HEK293T (cell line): ENCODE measurements at regions not wholly inside any gene's neighbourhood (a gene's known extent, or its start where the extent isn't known, plus 50 kb on each side); places are given as distances from the start of the nearest gene placed in this dataset.

Experiments used
- FOXA1 ChIP-seq: fragments of 450-650 bp; IDR thresholded peaks from 2 replicates; pipeline ENCODE4 v1.6.1; 2016; ENCODE audit warnings: mild to moderate bottlenecking
- TARDBP ChIP-seq: fragments of 450-650 bp; IDR thresholded peaks from 2 replicates; pipeline ENCODE4 v1.6.1; 2016
- ZNF384 ChIP-seq: fragments of 450-650 bp; IDR thresholded peaks from 2 replicates; pipeline ENCODE4 v1.6.1; 2016
- TF ChIP-seq, protein P1 (sequence below): fragments of 450-650 bp; IDR thresholded peaks from 2 replicates; pipeline ENCODE4 v1.6.1; 2016

DNA sequence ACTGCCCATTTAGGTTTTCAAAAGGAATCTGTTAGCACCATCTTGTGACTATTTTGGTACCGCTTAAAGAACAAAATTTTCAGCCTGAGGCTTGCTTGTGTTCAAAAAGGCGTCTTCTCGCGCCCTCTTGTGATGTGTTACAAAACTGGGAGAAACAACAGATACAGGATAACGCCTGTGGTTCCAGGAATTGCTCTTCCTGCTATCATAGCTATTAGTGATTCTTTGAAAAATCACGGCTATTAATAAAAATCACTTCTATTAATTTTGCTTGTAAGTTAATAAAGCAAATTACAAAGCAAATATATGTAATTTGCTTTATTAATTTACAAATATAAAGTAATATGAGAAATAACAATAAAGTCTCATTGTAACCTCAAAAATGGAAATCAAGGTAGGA is 82.2 kb upstream of the ABCD3 start:
- TF ChIP-seq TARDBP (no peak), ZNF384 (no peak), FOXA1 (no peak)
- TF ChIP-seq, protein P1, sequence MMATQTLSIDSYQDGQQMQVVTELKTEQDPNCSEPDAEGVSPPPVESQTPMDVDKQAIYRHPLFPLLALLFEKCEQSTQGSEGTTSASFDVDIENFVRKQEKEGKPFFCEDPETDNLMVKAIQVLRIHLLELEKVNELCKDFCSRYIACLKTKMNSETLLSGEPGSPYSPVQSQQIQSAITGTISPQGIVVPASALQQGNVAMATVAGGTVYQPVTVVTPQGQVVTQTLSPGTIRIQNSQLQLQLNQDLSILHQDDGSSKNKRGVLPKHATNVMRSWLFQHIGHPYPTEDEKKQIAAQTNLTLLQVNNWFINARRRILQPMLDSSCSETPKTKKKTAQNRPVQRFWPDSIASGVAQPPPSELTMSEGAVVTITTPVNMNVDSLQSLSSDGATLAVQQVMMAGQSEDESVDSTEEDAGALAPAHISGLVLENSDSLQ = no peak
